Left hindlimb (tissue), 1 donor: ENCODE measurements at regions not wholly inside any gene's neighbourhood (a gene's known extent, or its start where the extent isn't known, plus 50 kb on each side); places are given as distances from the start of the nearest gene placed in this dataset.
"Not testable (repeated sequence)": the region's sequence is repeated elsewhere in the genome, so short reads cannot be mapped to it uniquely, and the experiment has no call there.

Experiments
- DNase-seq: peaks from one replicate; pipeline ENCODE4 v3.0.0-alpha.2; 2018

GRCh38 chr15:59764775-59765174 lies 75.7 kb upstream of the BNIP2 start:
- no peak for DNase-seq

GRCh38 chr15:59762558-59762957 lies 73.4 kb upstream of the BNIP2 start:
- no peak for DNase-seq

GRCh38 chr15:59760256-59760655 lies 71.1 kb upstream of the BNIP2 start:
- not testable (repeated sequence) for DNase-seq

GRCh38 chr15:59751552-59752413 lies 62.7 kb upstream of the BNIP2 start:
- no peak for DNase-seq

- DNase-seq, result no peak
Observed at GRCh38 chr15:59746777-59747176, 57.7 kb upstream of the BNIP2 start.

GRCh38 chr15:59741274-59741906 lies 52.3 kb upstream of the BNIP2 start:
- no peak for DNase-seq

GRCh38 chr15:59739557-59740186 lies 50.6 kb upstream of the BNIP2 start:
- DNase-seq, result no peak
